Keratinocyte (primary cell): ENCODE measurements at regions not wholly inside any gene's neighbourhood (a gene's known extent, or its start where the extent isn't known, plus 50 kb on each side); places are given as distances from the start of the nearest gene placed in this dataset.

Experiments used
- CTCF ChIP-seq, 3 experiments: IDR thresholded peaks in 1 of 3; conservative IDR thresholded peaks in 1 of 3; optimal IDR thresholded peaks in 1 of 3; 2 replicates in 2 of 3; 3 replicates in 1 of 3; pipeline versions ENCODE3 to v1.5.1; 2011; ENCODE audit warnings: low read length in 3 of 3, mild to moderate bottlenecking in 3 of 3, moderate library complexity in 2 of 3, control low read depth in 1 of 3, inconsistent platforms in 1 of 3; ENCODE audit not compliant: insufficient read depth in 2 of 3; ENCODE audit errors: extremely low read depth in 1 of 3
- EZH2 ChIP-seq: IDR thresholded peaks from one replicate; pipeline ENCODE4 v1.6.1; 2012; ENCODE audit warnings: inconsistent platforms, mild to moderate bottlenecking, low read length, moderate library complexity

- no peak for TF ChIP-seq CTCF (optimal IDR thresholded peaks at IDR 0.05 in 1 of 3, IDR thresholded peaks at IDR 0.05 in 1 of 3, conservative IDR thresholded peaks at IDR 0.05 in 1 of 3; ENCODE audit: extremely low read depth in 1 of 3, insufficient read depth in 2 of 3, low read length in 3 of 3)
- no peak for TF ChIP-seq EZH2
Measured at GRCh38 chr5:93267276-93267675, 313.7 kb downstream of the NR2F1-AS1 start.
